Omental fat pad (tissue), 3 donors: ENCODE measurements at regions not wholly inside any gene's neighbourhood (a gene's known extent, or its start where the extent isn't known, plus 50 kb on each side); places are given as distances from the start of the nearest gene placed in this dataset.

Experiments
- ATAC-seq: fragments of 150-250 bp; one replicate; pipeline ENCODE4 v1.9.1; 2016; ENCODE audit warnings: mild to moderate bottlenecking, moderate library complexity; ENCODE audit not compliant: low FRiP score
- DNase-seq: peaks from one replicate; pipeline ENCODE4 v3.0.0-alpha.2; 2019; ENCODE audit warnings: low spot score
- TF ChIP-seq, protein P1 (sequence below), 3 donors: fragments of 450-650 bp; IDR thresholded peaks; one replicate each; pipeline ENCODE4 v1.5.1; 2016 to 2017; ENCODE audit warnings: antibody characterized with exemption in 3 of 3, mild to moderate bottlenecking in 3 of 3, moderate library complexity in 2 of 3

DNA sequence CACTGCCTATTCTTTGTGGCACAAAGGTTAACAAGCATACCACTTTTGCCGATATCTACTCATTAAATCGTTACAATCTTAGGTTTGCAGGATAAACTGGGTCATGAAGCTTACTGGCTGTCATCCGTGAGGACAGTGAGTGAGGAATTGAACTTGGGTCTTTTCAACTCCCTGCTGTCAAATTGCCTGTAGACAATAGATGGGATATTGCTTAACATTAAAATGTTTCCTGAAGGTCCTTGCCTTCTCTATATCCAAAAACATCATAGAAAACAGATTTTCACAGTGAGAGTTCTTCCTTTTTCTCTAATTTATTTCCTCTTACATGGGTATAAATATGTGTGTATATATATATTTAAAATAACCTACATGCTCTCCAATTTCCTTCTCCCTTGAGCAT, 257.8 kb downstream of the LMO4 start:
- ATAC-seq (no peak), DNase-seq (no peak)
- TF ChIP-seq, protein P1, sequence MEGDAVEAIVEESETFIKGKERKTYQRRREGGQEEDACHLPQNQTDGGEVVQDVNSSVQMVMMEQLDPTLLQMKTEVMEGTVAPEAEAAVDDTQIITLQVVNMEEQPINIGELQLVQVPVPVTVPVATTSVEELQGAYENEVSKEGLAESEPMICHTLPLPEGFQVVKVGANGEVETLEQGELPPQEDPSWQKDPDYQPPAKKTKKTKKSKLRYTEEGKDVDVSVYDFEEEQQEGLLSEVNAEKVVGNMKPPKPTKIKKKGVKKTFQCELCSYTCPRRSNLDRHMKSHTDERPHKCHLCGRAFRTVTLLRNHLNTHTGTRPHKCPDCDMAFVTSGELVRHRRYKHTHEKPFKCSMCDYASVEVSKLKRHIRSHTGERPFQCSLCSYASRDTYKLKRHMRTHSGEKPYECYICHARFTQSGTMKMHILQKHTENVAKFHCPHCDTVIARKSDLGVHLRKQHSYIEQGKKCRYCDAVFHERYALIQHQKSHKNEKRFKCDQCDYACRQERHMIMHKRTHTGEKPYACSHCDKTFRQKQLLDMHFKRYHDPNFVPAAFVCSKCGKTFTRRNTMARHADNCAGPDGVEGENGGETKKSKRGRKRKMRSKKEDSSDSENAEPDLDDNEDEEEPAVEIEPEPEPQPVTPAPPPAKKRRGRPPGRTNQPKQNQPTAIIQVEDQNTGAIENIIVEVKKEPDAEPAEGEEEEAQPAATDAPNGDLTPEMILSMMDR (IDR thresholded peaks at IDR 0.05): no peak

GRCh38 chr1:87588495-87588894, 259.8 kb downstream of the LMO4 start:
- ATAC-seq (no peak), DNase-seq (no peak)
- TF ChIP-seq, protein P1 (IDR thresholded peaks at IDR 0.05): no peak

GRCh38 chr1:87591492-87591891, 262.8 kb downstream of the LMO4 start:
- TF ChIP-seq, protein P1 (IDR thresholded peaks at IDR 0.05): no peak
- no peak for DNase-seq
- ATAC-seq: no peak

- TF ChIP-seq, protein P1 (IDR thresholded peaks at IDR 0.05): no peak
- DNase-seq (no peak), ATAC-seq (no peak)
Measured at GRCh38 chr1:87592156-87592555, 263.5 kb downstream of the LMO4 start.

- DNase-seq (no peak), ATAC-seq (no peak)
- TF ChIP-seq, protein P1 (IDR thresholded peaks at IDR 0.05): no peak
Measured at GRCh38 chr1:87594736-87595383, 266.2 kb downstream of the LMO4 start.

DNA sequence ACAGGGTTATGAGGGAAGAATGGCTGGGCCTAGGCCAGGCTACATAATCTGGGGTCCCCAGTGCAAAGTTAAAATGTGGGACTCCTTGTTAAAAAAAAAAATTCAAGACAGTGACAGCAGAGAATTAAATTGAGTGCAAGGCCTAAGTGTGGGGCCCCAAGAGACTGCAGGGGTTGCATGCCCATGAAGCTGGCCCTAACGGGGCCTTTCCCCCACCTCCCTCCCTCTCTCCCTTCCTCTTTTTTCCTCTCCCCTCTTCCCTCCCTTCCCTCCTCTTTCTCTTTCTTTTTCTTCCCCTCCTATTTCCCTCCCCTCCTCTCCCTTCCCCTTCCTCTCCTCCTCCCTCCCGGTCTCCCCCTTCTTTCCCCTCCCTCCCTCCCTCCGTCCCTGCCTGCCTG, 266.7 kb downstream of the LMO4 start:
- ATAC-seq (no peak), DNase-seq (no peak)
- TF ChIP-seq, protein P1 (IDR thresholded peaks at IDR 0.05): no peak

DNA sequence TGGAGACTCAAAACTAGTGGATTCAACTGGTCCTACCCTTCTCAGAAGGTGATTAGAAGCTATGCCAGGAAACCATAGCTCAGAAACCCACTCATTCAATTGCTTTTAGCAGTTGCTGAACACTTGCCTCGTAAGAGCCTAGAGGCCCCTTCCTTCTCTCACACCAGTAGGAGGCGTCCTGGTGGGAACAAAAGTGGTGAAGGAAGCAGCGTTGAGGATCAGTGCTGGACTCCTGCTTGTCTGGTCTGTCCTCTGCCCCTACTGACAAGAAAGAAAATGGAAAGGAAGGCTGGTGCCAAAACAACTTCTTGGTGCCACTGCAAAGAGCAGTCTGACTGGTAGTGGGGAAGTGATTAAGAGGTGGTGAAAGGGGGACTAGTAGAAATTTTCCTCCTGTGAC, 269.7 kb downstream of the LMO4 start:
- DNase-seq (no peak), ATAC-seq (no peak)
- TF ChIP-seq, protein P1 (IDR thresholded peaks at IDR 0.05): no peak
